Heart right ventricle (tissue), 16 donors: ENCODE measurements at regions not wholly inside any gene's neighbourhood (a gene's known extent, or its start where the extent isn't known, plus 50 kb on each side); places are given as distances from the start of the nearest gene placed in this dataset.

Experiments used
- ATAC-seq, 8 donors: fragments of 200-7000 bp; cut with Tn5 transposase; one replicate each; pipeline ENCODE4 v1.9.1; 2020; ENCODE audit warnings: mild to moderate bottlenecking in 8 of 8, moderate library complexity in 8 of 8, moderate number of reproducible peaks in 1 of 8
- DNase-seq, 2 donors: peaks; one replicate each; pipeline ENCODE4 v3.0.0-alpha.2; 2020
- H3K27ac ChIP-seq, 10 donors: fragments of 200-600 bp; sonication (generic) in 2 of 10; one replicate each; pipeline versions ENCODE4 v1.5.0 to v1.8.0; 2020 to 2022; ENCODE audit warnings: mild to moderate bottlenecking in 3 of 10
- H3K27me3 ChIP-seq, 7 donors: fragments of 200-600 bp; one replicate each; pipeline ENCODE4 v1.8.0; 2021 to 2022; ENCODE audit warnings: mild to moderate bottlenecking in 2 of 7
- H3K36me3 ChIP-seq, 9 donors: fragments of 200-600 bp; sonication (generic) in 1 of 9; one replicate each; pipeline versions ENCODE4 v1.5.0 to v1.8.0; 2020 to 2022; ENCODE audit warnings: mild to moderate bottlenecking in 2 of 9
- H3K4me1 ChIP-seq, 9 donors: fragments of 200-600 bp; sonication (generic) in 1 of 9; one replicate each; pipeline versions ENCODE4 v1.5.0 to v1.8.0; 2020 to 2022; ENCODE audit warnings: mild to moderate bottlenecking in 4 of 9
- H3K4me3 ChIP-seq, 10 donors: fragments of 200-600 bp; sonication (generic) in 2 of 10; one replicate each; pipeline versions ENCODE4 v1.5.0 to v1.8.0; 2020 to 2022; ENCODE audit warnings: mild to moderate bottlenecking in 7 of 10, moderate library complexity in 2 of 10
- H3K9me3 ChIP-seq, 11 donors: fragments of 200-600 bp in 10 of 11; sonication (generic) in 2 of 11; one replicate each; pipeline versions ENCODE4 v1.5.0 to v1.8.0; 2013 to 2022; ENCODE audit warnings: mild to moderate bottlenecking in 2 of 11, control low read depth in 1 of 11, moderate library complexity in 1 of 11
- WGBS, 2 donors: extraction: QIAGEN DNeasy Blood & Tissue Kit; methylation state at CpG; one replicate each; pipeline ENCODE4 v1.1.7; 2013; ENCODE audit warnings: inconsistent platforms in 1 of 2; 5-methylcytosine and 5-hydroxymethylcytosine counted together
- intact Hi-C, 10 donors: fragments of 100-400 bp; cut with DNase I; formaldehyde crosslinking; loops; one replicate each; pipeline versions ENCODE4 v1.11.1 to v1.14.2; 2022
- TF ChIP-seq, protein P1 (sequence below), 9 donors: fragments of 200-600 bp; sonication (generic) in 2 of 9; IDR thresholded peaks; one replicate each; pipeline versions ENCODE4 v1.5.0 to v1.8.0; 2021 to 2022; ENCODE audit warnings: antibody characterized with exemption in 9 of 9, mild to moderate bottlenecking in 5 of 9, moderate library complexity in 1 of 9
- donor health status: Arrhythmogenic right ventricular cardiomyopathy.
- donor health status: ischemic (EF 13 %, LVEDD 7.1; RV severe dilation, severe dysfunction).
- donor health status: healthy with polysubstance abuse.
- donor health status: DM: no; HTN: yes; CAD: no.
- donor health status: DM: no; HTN: no; CAD: no.
- donor health status: ischemic (EF 25% LVEDD 6.9; RV normal size, moderate dysfunction).
- donor health status: ischemic (EF 25% LVEDD 5.7; RV mildly dilated, moderate dysfunction).
- donor health status: healthy.
- donor health status: DM: yes; HTN: yes; CAD: no.
- donor health status: Ischemic cardiomyopathy.
- donor health status: ischemic (EF 35%, LVEDD 5.7; RV mildly dilated, moderate dysfunction).
- donor health status: nonischemic (EF 11% LVEDD 7.7; RV severe dilation, severe dysfunction).
- donor health status: DM: yes; HTN: yes; CAD: no.
- donor health status: PGD.
- donor health status: ischemic (EF 29% LVEDD 5.4; RV normal size, mild dysfunction).
- donor health status: nonischemic (EF 23%, LVEDD 6.1; RV moderate dilation, normal function).

DNA sequence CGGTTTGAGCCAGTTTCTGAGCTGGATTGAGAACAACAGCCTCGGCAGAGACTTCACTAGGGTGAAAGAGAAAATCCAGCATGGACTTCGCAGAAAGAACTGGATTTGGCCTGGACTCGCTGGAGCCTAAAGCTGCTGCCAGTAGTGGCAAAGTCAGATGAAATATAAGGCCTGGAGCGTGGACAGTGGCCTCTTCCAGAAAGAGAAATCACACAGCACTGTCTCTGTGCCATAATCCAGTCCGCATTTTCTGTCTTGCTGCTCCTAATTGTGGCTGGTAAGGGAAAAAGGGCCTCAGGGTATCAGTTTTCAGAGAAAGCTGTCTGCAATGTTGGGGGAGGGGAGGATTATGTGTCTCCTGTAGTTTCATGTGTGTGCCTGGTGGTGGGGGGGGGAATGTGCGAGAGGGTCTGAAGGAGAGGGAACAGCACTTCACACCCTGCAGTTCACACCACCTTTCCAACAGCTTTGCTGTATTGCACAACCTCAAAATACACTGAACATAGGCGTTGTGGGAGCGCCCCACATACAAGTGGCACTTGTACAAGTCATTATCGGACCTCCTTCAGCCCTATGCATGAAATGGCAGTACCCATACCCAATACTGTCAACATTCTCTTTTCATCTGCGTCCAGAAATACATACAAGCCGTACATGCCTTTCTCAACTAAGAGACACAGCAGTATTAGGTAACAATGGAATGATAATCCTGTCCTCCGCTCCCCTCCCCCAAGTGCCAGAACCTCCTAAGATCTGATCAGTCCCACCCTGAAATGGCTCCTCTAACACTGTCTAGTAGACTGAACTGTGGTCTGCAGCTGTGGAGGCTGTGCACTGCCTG, 107.5 kb upstream of the ATF7IP start:
- H3K36me3 ChIP-seq: no peaks in the 10 kb centered on the region
- TF ChIP-seq, protein P1, sequence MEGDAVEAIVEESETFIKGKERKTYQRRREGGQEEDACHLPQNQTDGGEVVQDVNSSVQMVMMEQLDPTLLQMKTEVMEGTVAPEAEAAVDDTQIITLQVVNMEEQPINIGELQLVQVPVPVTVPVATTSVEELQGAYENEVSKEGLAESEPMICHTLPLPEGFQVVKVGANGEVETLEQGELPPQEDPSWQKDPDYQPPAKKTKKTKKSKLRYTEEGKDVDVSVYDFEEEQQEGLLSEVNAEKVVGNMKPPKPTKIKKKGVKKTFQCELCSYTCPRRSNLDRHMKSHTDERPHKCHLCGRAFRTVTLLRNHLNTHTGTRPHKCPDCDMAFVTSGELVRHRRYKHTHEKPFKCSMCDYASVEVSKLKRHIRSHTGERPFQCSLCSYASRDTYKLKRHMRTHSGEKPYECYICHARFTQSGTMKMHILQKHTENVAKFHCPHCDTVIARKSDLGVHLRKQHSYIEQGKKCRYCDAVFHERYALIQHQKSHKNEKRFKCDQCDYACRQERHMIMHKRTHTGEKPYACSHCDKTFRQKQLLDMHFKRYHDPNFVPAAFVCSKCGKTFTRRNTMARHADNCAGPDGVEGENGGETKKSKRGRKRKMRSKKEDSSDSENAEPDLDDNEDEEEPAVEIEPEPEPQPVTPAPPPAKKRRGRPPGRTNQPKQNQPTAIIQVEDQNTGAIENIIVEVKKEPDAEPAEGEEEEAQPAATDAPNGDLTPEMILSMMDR (IDR thresholded peaks at IDR 0.05): no peak
- peaks cover 13 to 76% (median 52%) of the 10 kb centered on the region in 9 donors for H3K4me1 ChIP-seq
- peaks cover 0 to 12% (median 0%) of the 10 kb centered on the region in 11 donors for H3K9me3 ChIP-seq
- peak overlapping the region in 7 of 10 donors; percentile 6 to 30 (median 22) for H3K4me3 ChIP-seq
- H3K27me3 ChIP-seq: no peaks in the 10 kb centered on the region
- 16 to 25% methylated on average over 13 of the region's 13 CpGs for WGBS, 2 donors
- peak in 7 of 8 donors; percentile 83 to 92 (median 89) for ATAC-seq
- intact Hi-C loops: loop anchor here in 8 of 10 donors (1.0 to 10.0 kb wide), 16 partner anchors 107 to 737 kb away; partner anchors contain the start of gene ATF7IP (in 4 of the 8)
- H3K27ac ChIP-seq: peak overlapping the region; percentile 83 to 96 (median 92)
- peak in 1 of 2 donors; percentile 98 for DNase-seq

DNA sequence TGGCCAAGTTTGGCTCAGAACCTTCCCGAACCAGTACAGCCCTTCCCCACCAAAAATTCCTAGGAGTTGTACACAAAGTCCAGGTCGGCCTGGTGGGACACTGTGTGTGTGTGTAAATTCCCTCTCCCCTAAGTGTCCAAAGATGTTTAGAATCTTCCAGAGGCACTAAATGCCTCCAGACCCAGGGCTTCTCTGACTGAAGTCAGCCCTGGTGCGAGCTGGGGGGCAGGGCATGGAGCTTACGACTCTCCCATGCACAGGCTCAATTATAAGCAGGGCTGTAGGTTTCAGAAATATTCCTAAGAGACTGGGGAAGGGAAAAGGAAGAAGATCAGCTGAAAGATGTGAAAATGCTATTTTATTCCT, 106.9 kb upstream of the ATF7IP start:
- Histone ChIP-seq H3K9me3 (peaks cover 0 to 12% (median 0%) of the 10 kb centered on the region in 11 donors), H3K27ac (peak overlapping the region; percentile 83 to 96 (median 92)), H3K4me1 (peaks cover 13 to 74% (median 52%) of the 10 kb centered on the region in 9 donors), H3K4me3 (no peak overlapping the region), H3K36me3 (no peaks in the 10 kb centered on the region), H3K27me3 (no peaks in the 10 kb centered on the region)
- TF ChIP-seq, protein P1 (IDR thresholded peaks at IDR 0.05): no peak
- ATAC-seq: no peak
- intact Hi-C loops: loop anchor here in 5 of 10 donors (2.0 to 10.0 kb wide), 8 partner anchors 108 to 736 kb away; partner anchors contain the start of gene ATF7IP (in 1 of the 5)
- 50 to 58% methylated on average over 4 of the region's 4 CpGs for WGBS, 2 donors
- DNase-seq: no peak

DNA sequence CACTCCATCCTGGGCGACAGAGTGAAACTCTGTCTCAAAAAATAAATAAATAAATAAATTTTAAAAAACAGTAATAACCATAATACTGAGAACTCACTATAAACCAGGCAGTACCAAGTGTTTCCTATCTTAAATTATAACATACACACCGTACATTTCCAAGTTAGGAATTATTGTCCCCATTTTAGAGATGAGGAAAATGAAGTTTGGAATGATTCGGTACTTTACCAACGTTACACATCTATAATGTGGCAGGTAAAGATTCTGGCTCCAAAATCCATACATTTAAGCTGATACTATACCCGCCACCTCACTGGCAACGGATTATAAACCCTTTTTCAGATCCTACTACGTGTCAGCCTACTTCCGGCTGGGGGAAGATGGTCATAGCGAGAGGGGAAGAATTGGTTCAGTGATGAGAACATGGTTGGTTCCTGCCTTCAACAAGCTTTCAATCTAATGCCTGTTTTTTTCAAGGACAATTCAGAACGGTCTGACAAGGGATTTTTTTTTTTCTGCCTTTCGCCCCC, 105.9 kb upstream of the ATF7IP start:
- peaks cover 13 to 74% (median 52%) of the 10 kb centered on the region in 9 donors for H3K4me1 ChIP-seq
- no peak for DNase-seq

More for the DNA sequence above, 105.9 kb upstream of the ATF7IP start:
- no peak for ATAC-seq
- peak overlapping the region in 3 of 10 donors; percentile 27 to 35 (median 34) for H3K4me3 ChIP-seq
- TF ChIP-seq, protein P1 (IDR thresholded peaks at IDR 0.05): no peak
- intact Hi-C loops: loop anchor here in 9 of 10 donors (1.0 to 10.0 kb wide), 13 partner anchors 95 to 735 kb away; partner anchors contain the start of gene ATF7IP (in 4 of the 9)
- H3K9me3 ChIP-seq: peaks cover 0 to 20% (median 8%) of the 10 kb centered on the region in 11 donors
- H3K27ac ChIP-seq: peak overlapping the region; percentile 16 to 96 (median 91)
- no peaks in the 10 kb centered on the region for H3K27me3 ChIP-seq
- WGBS, 2 donors: 81 to 83% methylated on average over 11 of the region's 11 CpGs
- no peaks in the 10 kb centered on the region for H3K36me3 ChIP-seq
